GM06990 (cell line): ENCODE measurements at regions not wholly inside any gene's neighbourhood (a gene's known extent, or its start where the extent isn't known, plus 50 kb on each side); places are given as distances from the start of the nearest gene placed in this dataset.

Source experiments
- DNase-seq: peaks from one replicate; pipeline ENCODE4 v3.0.0-alpha.2; 2011; ENCODE audit not compliant: insufficient read length; ENCODE audit errors: extremely low read depth
- H3K27me3 ChIP-seq: replicated peaks from 2 replicates; pipeline ENCODE4 v1.6.0; 2011; ENCODE audit warnings: low read length; ENCODE audit not compliant: control insufficient read depth, insufficient read depth
- H3K36me3 ChIP-seq: 2 replicates; pipeline ENCODE4 v1.5.1; 2011; ENCODE audit warnings: low read length; ENCODE audit not compliant: control insufficient read depth, insufficient read depth
- H3K4me3 ChIP-seq: replicated peaks from 2 replicates; pipeline ENCODE4 v1.5.1; 2011; ENCODE audit warnings: low read depth, mild to moderate bottlenecking, control low read depth, low read length
- CTCF ChIP-seq: IDR thresholded peaks from 2 replicates; pipeline ENCODE4 v1.5.1; 2011; ENCODE audit warnings: low read length, control low read depth, mild to moderate bottlenecking, inconsistent platforms; ENCODE audit not compliant: insufficient read depth, poor library complexity, severe bottlenecking

DNA sequence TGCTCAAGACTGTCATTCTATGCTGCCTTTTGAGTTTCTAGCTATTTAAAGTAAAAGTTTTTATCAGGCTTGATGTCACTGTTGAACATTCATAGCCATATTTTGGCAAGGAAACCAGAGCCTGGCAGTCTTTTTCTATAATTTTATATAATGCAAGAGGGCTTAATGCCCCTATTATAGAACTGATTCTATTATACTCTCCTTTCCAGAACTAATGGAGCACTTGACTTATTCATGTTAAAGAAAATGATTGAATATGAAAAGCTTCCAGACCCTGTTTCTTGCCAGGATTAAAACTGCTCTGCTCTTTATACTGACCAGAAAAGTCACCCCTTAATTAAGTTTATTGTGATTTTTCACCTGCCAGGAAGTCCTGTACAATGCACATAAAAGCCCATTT lies 337.6 kb upstream of the CHRM2 start:
- no peak for DNase-seq
- Histone ChIP-seq H3K27me3 (no peaks in the 10 kb centered on the region), H3K4me3 (no peak overlapping the region), H3K36me3 (no peaks in the 10 kb centered on the region)
- TF ChIP-seq CTCF: no peak

GRCh38 chr7:136528329-136528728 lies 340.1 kb upstream of the CHRM2 start:
- H3K4me3 ChIP-seq: no peak overlapping the region
- H3K27me3 ChIP-seq: no peaks in the 10 kb centered on the region
- no peaks in the 10 kb centered on the region for H3K36me3 ChIP-seq
- DNase-seq: no peak
- no peak for TF ChIP-seq CTCF

GRCh38 chr7:136527554-136527953 lies 340.9 kb upstream of the CHRM2 start:
- TF ChIP-seq CTCF: no peak
- Histone ChIP-seq H3K4me3 (no peak overlapping the region), H3K36me3 (no peaks in the 10 kb centered on the region), H3K27me3 (no peaks in the 10 kb centered on the region)
- no peak for DNase-seq

GRCh38 chr7:136526408-136527105 lies 341.9 kb upstream of the CHRM2 start:
- H3K4me3 ChIP-seq: no peak overlapping the region
- H3K27me3 ChIP-seq: no peaks in the 10 kb centered on the region
- no peak for TF ChIP-seq CTCF
- H3K36me3 ChIP-seq: no peaks in the 10 kb centered on the region
- DNase-seq: no peak

DNA sequence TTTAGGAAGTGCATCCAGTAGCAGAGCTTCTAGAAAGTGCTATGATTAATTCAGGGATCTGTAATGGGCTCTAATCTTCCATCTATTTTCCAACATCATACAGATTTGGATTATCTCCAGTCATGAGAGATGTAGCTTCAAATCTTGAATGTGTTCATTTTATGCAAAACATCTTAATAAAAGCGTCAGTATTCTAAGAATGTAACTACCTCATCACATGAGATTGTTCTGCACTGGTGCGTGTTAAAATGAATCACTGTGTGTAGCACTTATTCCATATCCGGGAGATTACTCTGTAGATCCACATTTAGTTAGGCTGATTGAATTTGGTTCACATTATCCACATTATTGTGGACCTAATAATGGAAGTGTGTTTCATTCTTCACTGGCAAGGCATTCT lies 344.9 kb upstream of the CHRM2 start:
- Histone ChIP-seq H3K27me3 (no peaks in the 10 kb centered on the region), H3K36me3 (no peaks in the 10 kb centered on the region), H3K4me3 (no peak overlapping the region)
- no peak for DNase-seq
- TF ChIP-seq CTCF: no peak

- H3K4me3 ChIP-seq: no peak overlapping the region
- no peak for DNase-seq
- no peak for TF ChIP-seq CTCF
- no peaks in the 10 kb centered on the region for H3K36me3 ChIP-seq
- no peaks in the 10 kb centered on the region for H3K27me3 ChIP-seq
These were observed 350.5 kb upstream of the CHRM2 start for GRCh38 chr7:136517971-136518370.
